GM19025 (cell line): ENCODE measurements at regions not wholly inside any gene's neighbourhood (a gene's known extent, or its start where the extent isn't known, plus 50 kb on each side); places are given as distances from the start of the nearest gene placed in this dataset.
A peak's percentile ranks its signal among the peaks of the same experiment; 100 is the strongest.
"Not testable (repeated sequence)": the region's sequence is repeated elsewhere in the genome, so short reads cannot be mapped to it uniquely, and the experiment has no call there.

Experiments
- ATAC-seq: cut with Tn5 transposase; IDR thresholded peaks from one replicate; pipeline ENCODE4 v1.9.1; 2021; ENCODE audit warnings: mild to moderate bottlenecking, low read depth, moderate library complexity; ENCODE audit not compliant: unreplicated experiment

GRCh38 chr1:149695066-149695465, 87.4 kb upstream of the FCGR1A start:
- not testable (repeated sequence) for ATAC-seq

GRCh38 chr1:149700220-149700619, 82.3 kb upstream of the FCGR1A start:
- ATAC-seq, result not testable (repeated sequence)

- not testable (repeated sequence) for ATAC-seq
Measured at GRCh38 chr1:149700677-149701567, 81.6 kb upstream of the FCGR1A start.

GRCh38 chr1:149708192-149708853, 74.2 kb upstream of the FCGR1A start:
- ATAC-seq, result peak; percentile 84

GRCh38 chr1:149711651-149712050, 70.8 kb upstream of the FCGR1A start:
- ATAC-seq, result not testable (repeated sequence)

- ATAC-seq, result not testable (repeated sequence)
Measured at GRCh38 chr1:149712154-149712927, 70.2 kb upstream of the FCGR1A start.

GRCh38 chr1:149713513-149713912, 69.0 kb upstream of the FCGR1A start:
- not testable (repeated sequence) for ATAC-seq

GRCh38 chr1:149713952-149714351, 68.5 kb upstream of the FCGR1A start:
- not testable (repeated sequence) for ATAC-seq

- not testable (repeated sequence) for ATAC-seq
Measured at GRCh38 chr1:149724618-149725302, 57.7 kb upstream of the FCGR1A start.

- ATAC-seq, result not testable (repeated sequence)
Measured at GRCh38 chr1:149726688-149727087, 55.8 kb upstream of the FCGR1A start.

GRCh38 chr1:149728598-149728997, 53.9 kb upstream of the FCGR1A start:
- not testable (repeated sequence) for ATAC-seq
